Stimulated activated CD8-positive, alpha-beta memory T cell treated with anti-CD3 and anti-CD28 coated beads, Interleukin-15, amount 100 ng/mL, for 4 hours (primary cell): ENCODE measurements at regions not wholly inside any gene's neighbourhood (a gene's known extent, or its start where the extent isn't known, plus 50 kb on each side); places are given as distances from the start of the nearest gene placed in this dataset.

Experiments
- DNase-seq, 2 donors: peaks; one replicate each; pipeline ENCODE4 v3.0.0-alpha.2; 2020; ENCODE audit warnings: low read depth in 2 of 2

GRCh38 chr6:135798751-135799515 lies 52.6 kb upstream of the PDE7B start:
- no peak for DNase-seq
